ENCODE measurements at regions not wholly inside any gene's neighbourhood (a gene's known extent, or its start where the extent isn't known, plus 50 kb on each side); places are given as distances from the start of the nearest gene placed in this dataset.

DNA sequence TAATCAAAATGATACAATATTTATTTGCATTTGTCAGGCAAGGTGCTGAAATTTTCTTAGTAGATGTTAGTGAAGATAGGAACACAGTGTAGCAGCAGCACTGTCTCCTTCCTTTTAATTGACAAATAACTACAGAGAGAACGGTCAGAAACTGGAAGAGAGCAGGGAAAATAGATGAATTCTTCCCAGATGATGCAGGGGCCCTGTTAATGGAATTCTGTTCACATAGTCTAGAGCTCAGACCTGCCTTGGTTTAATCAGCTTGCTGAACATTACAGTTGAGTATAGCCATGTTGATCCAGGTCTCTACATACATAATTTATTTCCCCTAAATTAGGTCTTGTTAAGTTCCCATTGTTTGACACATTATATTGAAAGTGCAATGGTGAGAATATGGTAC is 127.4 kb downstream of the SLC17A6 start (continued):
- TF ChIP-seq, protein P1, sequence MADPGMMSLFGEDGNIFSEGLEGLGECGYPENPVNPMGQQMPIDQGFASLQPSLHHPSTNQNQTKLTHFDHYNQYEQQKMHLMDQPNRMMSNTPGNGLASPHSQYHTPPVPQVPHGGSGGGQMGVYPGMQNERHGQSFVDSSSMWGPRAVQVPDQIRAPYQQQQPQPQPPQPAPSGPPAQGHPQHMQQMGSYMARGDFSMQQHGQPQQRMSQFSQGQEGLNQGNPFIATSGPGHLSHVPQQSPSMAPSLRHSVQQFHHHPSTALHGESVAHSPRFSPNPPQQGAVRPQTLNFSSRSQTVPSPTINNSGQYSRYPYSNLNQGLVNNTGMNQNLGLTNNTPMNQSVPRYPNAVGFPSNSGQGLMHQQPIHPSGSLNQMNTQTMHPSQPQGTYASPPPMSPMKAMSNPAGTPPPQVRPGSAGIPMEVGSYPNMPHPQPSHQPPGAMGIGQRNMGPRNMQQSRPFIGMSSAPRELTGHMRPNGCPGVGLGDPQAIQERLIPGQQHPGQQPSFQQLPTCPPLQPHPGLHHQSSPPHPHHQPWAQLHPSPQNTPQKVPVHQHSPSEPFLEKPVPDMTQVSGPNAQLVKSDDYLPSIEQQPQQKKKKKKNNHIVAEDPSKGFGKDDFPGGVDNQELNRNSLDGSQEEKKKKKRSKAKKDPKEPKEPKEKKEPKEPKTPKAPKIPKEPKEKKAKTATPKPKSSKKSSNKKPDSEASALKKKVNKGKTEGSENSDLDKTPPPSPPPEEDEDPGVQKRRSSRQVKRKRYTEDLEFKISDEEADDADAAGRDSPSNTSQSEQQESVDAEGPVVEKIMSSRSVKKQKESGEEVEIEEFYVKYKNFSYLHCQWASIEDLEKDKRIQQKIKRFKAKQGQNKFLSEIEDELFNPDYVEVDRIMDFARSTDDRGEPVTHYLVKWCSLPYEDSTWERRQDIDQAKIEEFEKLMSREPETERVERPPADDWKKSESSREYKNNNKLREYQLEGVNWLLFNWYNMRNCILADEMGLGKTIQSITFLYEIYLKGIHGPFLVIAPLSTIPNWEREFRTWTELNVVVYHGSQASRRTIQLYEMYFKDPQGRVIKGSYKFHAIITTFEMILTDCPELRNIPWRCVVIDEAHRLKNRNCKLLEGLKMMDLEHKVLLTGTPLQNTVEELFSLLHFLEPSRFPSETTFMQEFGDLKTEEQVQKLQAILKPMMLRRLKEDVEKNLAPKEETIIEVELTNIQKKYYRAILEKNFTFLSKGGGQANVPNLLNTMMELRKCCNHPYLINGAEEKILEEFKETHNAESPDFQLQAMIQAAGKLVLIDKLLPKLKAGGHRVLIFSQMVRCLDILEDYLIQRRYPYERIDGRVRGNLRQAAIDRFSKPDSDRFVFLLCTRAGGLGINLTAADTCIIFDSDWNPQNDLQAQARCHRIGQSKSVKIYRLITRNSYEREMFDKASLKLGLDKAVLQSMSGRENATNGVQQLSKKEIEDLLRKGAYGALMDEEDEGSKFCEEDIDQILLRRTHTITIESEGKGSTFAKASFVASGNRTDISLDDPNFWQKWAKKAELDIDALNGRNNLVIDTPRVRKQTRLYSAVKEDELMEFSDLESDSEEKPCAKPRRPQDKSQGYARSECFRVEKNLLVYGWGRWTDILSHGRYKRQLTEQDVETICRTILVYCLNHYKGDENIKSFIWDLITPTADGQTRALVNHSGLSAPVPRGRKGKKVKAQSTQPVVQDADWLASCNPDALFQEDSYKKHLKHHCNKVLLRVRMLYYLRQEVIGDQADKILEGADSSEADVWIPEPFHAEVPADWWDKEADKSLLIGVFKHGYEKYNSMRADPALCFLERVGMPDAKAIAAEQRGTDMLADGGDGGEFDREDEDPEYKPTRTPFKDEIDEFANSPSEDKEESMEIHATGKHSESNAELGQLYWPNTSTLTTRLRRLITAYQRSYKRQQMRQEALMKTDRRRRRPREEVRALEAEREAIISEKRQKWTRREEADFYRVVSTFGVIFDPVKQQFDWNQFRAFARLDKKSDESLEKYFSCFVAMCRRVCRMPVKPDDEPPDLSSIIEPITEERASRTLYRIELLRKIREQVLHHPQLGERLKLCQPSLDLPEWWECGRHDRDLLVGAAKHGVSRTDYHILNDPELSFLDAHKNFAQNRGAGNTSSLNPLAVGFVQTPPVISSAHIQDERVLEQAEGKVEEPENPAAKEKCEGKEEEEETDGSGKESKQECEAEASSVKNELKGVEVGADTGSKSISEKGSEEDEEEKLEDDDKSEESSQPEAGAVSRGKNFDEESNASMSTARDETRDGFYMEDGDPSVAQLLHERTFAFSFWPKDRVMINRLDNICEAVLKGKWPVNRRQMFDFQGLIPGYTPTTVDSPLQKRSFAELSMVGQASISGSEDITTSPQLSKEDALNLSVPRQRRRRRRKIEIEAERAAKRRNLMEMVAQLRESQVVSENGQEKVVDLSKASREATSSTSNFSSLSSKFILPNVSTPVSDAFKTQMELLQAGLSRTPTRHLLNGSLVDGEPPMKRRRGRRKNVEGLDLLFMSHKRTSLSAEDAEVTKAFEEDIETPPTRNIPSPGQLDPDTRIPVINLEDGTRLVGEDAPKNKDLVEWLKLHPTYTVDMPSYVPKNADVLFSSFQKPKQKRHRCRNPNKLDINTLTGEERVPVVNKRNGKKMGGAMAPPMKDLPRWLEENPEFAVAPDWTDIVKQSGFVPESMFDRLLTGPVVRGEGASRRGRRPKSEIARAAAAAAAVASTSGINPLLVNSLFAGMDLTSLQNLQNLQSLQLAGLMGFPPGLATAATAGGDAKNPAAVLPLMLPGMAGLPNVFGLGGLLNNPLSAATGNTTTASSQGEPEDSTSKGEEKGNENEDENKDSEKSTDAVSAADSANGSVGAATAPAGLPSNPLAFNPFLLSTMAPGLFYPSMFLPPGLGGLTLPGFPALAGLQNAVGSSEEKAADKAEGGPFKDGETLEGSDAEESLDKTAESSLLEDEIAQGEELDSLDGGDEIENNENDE (IDR thresholded peaks at IDR 0.05; ENCODE audit: insufficient replicate concordance, low read length) = no peak

Data from H1 (cell line).